ENCODE measurements at regions not wholly inside any gene's neighbourhood (a gene's known extent, or its start where the extent isn't known, plus 50 kb on each side); places are given as distances from the start of the nearest gene placed in this dataset.

DNA sequence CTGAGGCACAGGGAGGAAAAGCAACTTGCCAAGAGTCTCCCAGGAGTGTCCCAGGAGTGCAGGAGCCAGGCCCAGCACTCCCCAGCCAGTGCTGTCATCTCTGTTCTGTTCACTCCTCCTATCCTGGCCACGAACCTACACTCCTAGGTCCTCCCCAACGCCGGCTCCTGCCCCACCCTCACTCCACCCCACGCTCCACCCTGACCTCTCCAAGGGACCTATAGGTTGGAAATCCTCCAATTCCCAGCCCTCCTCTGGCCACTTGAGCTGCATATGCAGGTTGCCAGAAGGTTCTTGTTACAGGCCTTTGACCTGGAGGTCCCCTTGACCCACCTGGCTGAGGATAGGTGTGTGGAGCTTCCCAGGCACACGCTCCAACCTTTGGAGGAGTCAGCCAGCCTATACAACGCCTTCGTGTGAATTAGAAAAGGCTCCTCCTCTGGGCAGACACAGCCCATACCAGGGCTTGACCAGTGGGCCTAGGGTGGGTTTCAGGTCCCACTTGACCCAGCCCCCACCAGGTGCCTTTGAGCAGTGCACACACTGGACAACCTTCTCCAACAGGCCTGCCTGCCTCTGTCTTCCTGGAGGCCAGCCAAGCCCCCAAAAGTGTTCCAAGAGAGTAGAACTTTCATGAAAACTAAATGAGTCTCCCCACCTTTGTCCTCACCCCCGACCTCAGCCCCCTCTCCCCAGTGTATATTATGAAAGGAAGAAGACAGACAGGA, 167.2 kb upstream of the TLE3 start:
- DNase-seq (ENCODE audit: low read depth, low spot score) = no peak

DNA sequence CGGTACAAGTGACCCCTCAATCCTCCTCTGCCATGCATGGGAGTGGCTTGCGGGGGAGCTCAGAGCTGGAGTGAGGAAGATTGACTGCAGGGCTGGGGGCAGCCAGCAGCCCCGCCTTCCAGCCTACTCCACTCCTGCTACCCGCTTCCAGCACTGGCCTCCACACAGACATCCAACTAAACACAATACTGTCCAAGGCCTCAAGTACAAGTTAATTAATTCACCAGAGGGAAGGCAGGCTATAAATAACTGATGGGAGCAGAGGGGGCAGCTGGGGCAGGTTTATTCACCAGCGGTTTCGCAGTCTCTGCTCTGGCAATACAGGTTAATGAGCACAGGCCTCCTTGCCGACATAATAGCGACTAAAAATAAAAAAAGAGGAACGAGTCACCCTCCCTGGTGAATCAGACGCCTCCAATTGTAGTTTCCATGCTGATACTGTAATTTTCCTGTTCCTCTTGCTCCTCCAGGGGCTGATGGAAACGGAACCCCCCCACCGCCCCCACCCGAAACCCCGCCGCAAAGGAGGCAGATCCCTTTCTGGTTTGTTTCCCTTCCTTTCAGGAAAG, 166.4 kb upstream of the TLE3 start:
- no peak for DNase-seq (ENCODE audit: low read depth, low spot score)

DNA sequence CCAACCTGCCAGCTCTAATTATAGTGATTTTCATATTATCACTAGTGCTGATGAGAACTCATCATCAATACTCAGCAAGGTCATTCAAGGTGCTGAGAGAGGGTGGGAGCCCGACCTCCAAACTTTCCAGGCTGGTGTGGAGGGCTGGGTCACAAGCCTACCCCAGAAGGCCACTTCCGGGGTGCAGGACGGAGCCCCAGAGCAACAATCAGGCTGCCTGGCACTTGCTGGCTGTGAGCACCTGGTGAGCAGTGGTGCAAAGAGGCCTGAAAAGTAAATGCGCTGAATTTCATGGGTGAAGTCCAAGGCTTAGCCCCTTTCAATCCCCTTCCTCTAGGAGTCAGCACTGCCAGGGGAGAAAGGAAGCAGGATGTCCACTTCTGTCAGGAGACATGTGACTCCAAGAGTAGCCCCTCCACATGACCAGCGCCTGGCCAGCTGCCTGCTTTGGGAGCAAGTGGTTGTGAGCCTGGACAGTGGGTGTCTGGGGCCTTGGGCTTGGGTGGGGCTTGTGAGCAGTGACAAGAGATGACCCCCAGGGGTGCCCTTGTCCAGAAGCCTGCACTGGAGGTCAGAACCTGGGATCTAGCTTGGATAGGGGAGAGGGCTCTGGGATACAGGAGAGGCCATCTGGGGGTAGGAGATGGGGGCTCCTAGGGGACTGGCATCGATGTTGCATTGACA, 165.0 kb upstream of the TLE3 start:
- DNase-seq (ENCODE audit: low read depth, low spot score) = no peak

DNA sequence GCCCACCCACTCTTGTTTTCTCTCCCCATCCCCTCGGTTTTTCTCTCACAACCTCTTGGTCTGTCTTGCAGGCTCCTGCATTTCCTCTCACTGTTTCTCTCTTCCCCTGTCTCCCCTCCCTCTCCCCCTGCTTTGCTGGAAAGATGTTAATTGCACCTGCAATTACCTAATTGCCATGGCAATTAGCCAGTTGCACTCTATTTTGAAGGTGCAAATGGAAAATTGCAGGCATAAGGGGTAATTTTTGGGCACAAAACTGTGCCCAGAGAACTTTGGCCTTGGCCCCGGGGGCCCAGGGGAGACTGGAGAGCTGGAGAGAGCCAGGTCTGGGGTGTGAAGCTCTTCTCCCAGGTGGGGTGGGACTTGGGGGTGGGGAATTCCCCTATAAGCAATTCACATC, 164.5 kb upstream of the TLE3 start:
- no peak for DNase-seq (ENCODE audit: low read depth, low spot score)

DNA sequence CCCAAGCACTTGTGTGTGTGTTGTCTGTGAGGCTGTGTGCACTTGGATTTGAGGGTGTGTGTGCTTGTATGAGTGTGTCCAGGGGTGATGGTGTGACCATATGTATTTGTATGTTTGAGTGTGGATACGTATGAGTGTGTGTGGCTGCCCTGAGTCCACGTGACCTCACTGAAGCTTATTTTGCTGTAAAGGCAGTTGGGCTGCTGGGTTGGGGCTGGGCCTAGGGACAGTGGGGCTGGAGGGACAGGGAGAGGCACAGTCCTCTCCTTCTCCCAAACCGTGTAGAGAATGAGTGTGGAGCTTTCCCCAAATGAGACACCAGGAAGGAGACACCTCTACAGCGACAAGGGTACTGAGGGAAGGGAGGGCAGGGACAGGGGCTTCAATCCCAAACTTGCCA, 163.4 kb upstream of the TLE3 start:
- DNase-seq (ENCODE audit: low read depth, low spot score) = no peak

DNA sequence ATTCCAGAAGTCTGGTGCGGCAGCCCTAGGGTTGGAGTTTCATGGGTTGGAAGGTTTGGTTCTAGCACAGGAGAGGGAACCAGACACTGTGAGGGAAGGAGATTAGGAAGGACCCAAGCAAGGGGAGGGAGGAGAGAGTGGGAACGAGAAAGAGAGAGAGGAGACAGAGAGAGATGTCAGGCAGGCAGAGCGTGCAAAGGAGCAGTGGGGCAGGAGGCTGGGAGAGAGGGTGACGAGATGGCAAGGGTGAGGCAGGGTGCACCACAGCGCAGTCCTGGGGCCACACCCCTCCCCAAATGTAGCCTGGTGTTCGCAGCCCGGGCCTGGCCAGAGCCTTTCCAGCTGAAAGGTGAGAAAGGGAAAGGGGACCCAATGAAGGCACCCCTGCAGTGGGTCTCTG, 162.9 kb upstream of the TLE3 start:
- no peak for DNase-seq (ENCODE audit: low read depth, low spot score)

DNA sequence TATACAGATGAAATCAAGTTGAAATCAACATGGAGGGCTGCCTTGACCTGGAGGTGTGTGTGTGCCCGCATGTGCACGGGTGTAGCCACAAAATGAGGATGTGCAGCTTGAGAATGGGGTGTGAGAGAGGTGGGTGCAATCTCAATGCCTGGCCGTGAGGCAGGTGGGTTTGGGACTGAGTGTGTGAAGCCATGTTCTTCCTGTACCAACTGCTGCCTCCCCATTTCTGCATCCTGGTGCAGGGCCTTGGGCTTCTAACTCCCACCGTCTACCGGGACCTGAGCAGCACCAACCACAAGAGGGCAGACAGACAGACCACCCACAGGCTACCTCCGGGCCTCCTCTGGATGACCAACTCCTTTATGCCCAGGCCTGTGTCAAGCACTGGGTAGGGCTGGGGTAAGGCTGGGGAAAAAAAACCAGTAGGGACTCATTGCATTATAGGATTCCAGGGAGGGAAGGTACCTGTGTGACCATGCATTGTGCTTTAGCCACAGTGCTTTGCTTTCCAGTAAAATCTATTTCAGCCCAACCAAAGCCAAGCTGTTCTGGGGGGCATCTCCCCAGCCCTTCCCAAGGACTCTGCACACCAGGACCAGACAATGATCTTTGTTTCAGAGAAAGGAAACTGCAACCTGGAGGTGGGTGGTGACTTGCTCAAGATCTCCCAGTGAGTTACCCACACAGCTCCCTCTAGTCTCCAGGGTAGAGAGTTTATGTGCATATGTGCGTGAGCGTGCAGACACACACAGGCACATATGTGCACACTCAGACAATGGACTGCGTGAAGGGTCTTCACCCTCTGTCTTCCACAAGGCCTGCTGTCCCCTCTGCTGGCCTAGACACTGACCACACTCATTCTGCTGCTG, 162.2 kb upstream of the TLE3 start:
- no peak for DNase-seq (ENCODE audit: low read depth, low spot score)

DNA sequence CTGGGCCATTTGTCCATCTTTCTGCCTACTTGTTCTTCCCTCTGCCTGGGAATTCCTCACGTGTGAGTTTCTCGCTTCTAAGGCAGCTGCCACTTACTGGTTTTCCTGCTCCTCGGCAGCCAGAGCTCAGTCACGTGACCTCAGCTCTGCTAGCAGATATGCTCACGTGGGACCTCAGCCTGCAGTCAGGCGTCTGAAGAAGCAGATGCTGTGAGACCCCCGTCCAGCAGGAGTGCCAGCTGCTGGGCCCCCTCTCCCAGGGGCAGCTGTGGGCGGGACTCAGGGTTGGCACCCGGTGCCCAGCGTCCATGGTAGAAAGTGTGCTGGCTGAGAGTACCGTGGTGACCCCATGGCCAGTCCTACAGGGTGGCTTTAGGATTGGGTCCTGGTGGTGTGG, 161.3 kb upstream of the TLE3 start:
- no peak for DNase-seq (ENCODE audit: low read depth, low spot score)

DNA sequence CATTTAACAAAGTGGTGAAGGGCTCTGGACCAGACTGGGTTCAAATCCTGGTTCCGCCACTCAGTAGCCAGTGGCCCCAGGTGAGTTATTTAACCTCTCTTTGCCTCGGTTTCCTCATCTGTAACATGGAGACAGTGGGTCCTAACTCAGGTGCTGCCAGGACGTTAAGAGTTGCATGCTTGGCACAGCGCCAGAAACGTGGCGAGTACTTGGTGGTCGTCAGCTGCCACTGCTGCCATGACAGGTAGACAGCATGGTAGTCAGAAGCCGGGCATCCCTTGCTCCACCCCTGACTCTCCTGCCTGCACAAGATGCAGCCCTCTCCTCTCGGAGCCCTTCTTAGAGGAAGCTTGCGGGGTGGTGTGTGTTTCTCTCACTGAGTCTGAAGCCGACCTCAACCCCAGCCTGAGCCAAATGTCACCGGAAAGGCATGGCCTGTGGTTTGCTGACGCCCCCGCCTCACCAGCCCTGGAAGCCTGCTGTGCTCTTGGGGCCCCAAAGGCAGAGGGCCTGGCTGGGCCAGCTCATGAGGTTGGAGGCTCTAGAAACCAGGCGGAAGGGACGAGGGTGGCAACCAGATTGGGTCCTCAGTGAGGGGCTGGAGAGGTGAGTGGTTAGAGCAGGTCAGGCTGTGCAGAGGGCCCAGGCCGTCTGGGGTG, 160.8 kb upstream of the TLE3 start:
- peak; percentile 20 for DNase-seq (ENCODE audit: low read depth, low spot score)

DNA sequence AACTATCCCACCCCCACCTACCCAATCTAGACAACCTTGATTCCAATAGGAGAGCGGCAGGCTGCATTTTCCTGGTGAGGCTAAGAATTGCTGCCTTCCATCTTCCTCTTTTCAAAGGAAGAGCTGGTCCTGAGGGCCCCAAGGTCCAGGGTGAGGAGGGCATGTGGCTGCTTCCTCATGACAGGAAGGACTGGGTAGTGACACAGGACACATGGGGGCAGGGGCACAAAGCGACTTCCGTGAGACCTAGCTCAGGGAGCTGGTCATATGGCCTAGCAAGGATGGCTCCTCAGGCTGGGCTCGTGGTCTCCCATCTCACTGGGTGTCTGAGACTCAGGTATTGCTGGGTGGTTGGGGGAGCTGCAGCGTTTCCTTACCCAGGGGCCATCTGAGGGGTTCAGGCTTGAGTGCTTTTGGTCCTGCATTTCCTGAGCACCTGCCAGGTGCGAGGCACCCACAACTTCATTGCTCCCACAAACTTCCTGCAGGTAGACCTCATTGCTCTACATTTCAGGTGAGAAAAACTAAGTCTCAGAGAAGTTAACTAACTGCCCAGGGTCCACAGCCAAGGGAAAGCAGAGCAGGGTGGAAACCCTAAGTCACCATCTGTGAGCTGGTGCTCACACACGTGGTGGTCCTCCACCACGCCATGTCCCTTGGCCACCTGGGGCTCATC, 160.0 kb upstream of the TLE3 start:
- DNase-seq (ENCODE audit: low read depth, low spot score) = no peak

DNA sequence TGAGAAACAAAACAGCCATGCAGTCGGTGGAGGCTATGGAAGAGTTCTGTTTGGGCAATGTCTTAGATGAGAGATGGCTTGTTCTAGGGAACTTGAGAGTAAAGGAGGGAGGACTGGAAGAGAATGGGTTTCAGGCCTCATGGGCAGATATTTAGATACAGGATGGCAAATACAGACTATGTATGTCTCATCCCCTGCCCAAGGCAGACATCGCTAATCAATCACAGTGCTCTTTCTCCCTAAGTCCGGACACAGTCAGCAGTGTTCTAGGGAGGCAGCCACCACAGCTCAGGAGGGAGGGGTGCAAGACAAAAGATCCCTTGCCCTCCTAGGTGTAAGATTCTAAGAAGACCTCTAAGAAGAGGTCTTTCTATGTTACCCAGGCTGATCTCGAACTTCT, 159.3 kb upstream of the TLE3 start:
- no peak for DNase-seq (ENCODE audit: low read depth, low spot score)

DNA sequence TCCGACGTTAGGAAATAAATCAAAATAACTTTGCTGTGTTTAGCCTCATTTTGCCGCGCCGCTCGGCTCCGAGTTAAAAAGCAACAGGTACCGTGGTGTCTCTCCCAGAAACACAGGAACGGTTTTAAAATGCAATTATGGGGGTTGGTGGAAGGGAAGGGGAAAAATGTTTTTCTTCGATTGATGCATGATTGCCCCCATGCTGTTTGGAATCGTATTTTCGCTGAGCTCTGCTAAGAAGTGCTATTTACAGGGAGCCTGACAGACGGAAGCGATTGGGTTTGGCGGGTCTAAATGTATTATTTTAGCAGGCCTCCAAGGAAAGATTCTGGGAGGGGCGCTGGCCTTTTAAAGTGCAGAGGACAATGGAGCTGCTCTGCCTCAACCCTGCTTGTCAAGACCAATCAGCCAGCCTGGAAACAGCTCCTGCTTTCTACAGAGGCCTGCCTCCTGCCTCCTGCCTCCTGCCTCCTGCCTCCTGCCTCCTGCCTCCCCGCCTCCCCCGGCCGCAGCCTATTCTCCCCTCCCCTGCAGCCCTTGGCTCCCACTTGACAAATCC, 156.7 kb upstream of the TLE3 start:
- DNase-seq (ENCODE audit: low read depth, low spot score) = no peak

DNA sequence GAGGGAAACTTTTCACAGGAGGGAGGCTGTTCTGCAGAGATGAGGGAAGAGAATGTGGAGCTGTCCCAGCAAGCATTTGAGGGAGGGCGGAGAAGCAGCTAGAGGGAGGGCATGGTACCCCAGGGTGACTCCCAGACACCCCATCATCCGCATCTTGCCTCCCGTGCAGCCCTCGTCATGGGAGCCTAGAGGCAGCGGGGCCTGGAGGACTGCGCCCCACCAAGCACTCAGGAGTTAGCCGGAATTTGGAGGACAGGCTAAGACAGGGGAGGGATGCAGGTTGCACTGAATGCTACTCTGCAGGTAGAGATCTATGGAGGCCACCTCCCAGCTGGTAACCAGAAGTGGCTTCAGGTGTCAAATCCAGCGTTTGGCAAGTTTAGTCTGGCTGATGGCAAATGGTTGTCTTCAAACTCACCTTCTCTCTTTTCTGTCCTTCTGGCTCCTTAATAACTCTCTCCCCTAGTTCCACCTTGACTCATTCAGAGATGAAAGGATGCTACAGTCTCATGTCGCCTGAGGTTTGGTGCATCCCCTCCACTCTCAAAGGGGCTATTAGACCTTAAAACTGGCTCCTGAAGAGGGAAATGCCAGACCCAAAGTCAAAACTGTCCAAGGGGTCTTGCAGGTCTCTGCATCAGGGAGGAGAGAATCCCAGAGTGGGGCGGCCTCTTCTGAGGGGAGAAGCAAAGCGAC, 155.9 kb upstream of the TLE3 start:
- no peak for DNase-seq (ENCODE audit: low read depth, low spot score)

DNA sequence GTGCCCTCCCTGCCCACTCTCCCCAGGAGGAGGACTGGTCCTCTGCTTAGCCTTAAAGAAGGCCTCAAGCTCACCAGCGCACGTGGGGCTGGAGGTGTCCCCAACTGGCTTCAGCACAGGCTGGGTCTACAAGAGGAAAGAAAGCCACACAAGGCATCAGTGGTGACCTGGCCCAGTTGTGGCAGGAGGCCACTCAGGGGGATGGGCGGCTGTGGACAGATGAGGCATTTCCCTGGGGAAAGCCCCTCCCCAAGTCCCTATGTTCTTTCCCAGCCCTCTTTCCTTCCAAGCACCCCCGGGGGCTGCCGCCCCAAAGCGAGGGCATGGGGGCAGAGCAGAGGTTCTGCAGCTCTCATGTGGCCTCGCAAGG, 155.2 kb upstream of the TLE3 start:
- DNase-seq (ENCODE audit: low read depth, low spot score) = no peak

DNA sequence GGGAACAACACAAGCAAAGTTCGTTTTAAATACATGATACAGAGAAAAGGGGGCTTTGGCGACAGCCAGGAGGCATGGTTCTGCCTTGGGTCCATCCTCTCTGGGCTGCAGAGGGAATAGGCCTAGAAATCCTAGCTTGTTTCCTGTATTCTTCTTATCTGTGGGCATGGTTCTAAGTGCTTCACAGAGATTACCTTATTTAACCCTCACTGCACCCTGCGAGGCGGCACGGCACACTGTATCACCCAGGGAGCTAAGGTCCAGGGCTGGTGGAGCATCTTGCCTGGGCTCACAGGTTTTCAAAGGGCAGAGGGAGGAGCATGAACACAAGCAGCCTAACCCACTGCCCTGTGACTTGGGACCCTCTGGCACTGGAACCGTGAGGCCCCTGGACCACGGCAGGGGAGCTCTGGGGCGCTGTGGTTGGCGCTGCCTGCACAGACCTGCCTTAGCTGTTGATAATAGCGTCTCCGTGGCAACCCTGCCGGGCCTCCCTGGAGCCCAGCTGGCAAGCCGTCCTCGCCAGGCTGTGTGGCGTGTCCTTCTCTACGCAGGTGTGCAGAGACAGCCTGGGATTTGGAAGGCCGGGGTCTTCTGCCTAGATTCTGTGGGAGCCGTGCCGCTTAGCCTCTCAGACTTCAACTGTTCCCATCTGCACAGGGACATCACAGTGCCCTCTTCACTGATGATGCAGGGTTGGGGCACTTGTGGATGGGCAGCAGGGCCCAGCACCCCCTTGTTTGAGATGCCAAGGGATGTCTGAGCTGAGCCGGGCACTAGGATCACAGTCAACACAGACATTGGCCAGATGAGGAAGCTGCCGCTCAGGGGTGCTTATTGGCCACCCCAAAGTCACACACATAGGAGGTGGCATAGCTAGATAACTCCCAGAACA, 154.6 kb upstream of the TLE3 start:
- DNase-seq (ENCODE audit: low read depth, low spot score) = no peak

DNA sequence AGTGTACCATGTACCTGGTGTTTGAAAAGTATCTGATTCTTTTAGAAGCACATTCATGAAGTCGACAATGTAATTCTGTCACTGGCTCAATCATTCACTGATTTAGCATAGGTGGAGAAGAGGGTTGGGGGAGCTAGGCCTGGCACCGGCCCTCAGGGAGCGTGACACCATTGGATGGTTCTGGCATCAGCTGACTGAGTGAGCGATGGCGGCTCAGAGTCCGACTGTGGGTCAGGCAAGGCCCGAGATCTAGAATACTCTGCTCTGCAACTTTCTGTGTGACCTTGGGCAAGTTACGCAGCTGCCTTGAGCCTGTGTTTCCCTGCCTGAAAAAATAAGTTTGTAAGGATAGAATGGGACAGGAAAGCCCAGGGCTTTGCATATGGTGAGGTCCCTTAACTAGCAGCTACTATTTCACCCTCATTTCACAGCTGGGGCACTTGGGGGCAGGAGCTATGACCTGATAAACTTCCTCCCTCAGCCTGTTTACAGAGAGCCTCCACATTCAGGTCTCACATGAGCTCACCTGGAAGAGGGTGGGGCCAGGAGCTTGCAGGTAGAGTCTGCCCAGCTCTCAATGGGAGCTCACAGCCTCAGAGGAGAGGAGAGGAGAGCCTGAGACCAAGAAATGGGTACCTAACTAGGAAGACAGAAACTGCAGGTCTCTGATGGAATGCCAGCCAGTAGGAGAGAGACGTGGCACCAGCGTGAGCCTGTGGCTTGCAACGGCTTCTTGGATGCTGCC, 153.7 kb upstream of the TLE3 start:
- no peak for DNase-seq (ENCODE audit: low read depth, low spot score)

DNA sequence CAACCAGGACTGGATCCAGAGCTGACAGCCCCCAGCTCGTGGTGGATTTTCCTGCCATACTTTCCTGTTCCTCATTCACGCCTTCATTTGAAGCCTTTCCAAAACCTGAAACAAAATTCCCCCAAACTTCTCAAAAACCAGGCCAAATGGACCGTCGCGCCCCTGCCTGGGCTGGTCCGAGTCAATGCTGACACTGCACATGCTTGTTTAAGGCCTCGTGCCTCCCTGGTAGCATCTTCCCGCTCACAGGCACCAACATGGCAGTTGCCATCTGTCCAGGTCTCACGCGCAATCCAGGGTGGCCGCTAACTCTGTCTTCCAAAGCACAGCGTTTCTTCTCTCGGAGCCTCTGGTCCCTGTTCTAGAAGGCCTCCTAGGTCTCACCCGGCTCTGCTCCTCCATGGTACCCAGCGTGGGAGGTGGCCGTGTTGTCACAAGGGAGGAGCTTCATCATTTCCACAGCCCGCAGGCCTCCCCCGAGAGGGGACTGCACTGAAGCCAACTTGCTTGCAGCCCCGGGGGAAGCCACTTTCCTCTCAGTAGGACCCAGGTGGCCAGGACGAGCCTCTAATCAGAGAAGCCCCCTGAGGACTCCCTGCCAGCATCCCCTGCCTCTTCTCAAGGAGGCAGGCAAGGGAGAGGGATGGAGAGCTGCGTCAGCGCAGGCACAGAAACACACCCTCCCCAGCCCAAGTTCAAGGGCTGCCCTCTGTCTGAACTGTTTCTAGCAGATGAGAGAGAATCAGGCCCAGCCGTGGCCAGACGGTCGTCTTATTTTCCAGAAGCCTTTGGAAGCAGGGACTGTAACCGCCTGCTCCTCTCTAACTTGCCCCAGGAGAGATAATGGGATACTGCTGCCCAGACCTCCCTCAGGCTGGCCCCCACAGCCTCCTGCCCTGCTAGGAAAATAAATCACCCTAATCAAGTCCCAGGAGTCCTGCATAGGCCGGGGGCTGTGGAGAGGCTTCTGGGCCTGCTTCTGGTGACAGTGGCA, 152.8 kb upstream of the TLE3 start:
- DNase-seq (ENCODE audit: low read depth, low spot score) = no peak
